GM03348 (cell line): ENCODE measurements at regions not wholly inside any gene's neighbourhood (a gene's known extent, or its start where the extent isn't known, plus 50 kb on each side); places are given as distances from the start of the nearest gene placed in this dataset.

Experiments
- DNase-seq: peaks from one replicate; pipeline ENCODE4 v3.0.0; 2012; ENCODE audit warnings: low spot score

DNA sequence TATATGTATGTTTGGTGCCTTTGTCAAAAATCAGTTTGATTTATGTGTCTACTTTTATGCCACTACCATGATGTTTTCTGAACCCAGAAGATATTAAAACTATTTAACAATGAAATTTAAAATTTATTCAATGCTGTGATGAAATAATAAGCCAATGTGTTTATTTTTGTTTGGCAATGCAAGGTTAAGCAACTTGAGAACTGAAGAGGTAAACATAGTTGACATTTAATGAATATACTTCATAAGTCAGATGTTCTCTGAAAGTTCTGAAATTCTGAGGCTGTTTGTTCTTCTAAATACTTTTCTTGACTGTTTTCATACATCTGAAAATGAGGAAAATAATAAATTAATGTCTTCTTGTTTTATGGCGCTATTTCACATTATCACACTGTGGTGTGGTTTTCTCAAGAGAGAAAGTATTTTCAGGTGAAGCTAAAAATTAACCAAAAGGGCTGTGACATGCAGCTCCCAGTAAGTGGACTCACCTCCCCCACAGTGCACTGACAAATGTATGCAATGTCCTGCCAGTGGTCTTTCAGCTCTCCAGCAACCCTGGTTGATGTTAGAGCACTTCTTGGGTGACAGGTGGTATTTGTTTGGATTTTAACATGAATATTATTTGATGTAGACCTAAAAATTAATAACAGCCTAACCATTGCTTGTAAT lies 863.6 kb upstream of the SALL3 start:
- no peak for DNase-seq

DNA sequence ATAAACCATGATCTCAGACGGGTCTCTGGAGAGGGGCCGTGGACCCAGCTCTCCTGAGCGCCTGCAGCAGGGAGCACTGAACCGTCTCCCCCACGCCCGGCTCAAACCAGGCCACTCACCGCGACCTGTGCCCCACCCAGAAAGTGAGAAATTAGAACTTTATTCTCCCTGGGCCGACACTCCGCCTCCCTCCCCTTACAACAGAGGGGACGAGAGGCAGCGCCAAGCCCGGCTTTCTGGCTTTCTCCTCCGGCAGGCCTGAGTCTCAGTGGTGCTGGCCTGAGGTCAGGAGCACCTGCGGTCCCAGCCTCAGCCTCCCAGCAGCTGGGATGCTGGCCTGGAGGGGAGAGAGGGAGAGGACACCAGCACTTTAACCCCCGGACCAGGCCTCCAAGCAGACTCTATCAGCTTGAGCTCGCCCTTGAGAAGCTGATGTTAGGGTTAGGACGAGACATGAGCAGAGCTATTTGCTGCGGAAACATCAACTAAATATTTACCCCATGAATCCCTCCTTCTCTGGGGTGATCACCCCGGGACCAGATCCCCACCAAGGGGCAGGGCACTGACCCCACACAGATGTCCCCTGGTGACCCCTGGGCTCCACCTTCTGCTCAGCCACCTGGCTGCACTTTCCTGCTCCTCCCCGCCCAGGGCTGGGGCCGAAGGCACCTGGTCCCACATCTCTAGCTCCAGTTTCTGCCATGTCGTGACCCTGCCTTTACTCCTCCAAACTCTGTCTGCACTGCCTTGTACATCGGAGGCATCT lies 856.3 kb upstream of the SALL3 start:
- DNase-seq = no peak

DNA sequence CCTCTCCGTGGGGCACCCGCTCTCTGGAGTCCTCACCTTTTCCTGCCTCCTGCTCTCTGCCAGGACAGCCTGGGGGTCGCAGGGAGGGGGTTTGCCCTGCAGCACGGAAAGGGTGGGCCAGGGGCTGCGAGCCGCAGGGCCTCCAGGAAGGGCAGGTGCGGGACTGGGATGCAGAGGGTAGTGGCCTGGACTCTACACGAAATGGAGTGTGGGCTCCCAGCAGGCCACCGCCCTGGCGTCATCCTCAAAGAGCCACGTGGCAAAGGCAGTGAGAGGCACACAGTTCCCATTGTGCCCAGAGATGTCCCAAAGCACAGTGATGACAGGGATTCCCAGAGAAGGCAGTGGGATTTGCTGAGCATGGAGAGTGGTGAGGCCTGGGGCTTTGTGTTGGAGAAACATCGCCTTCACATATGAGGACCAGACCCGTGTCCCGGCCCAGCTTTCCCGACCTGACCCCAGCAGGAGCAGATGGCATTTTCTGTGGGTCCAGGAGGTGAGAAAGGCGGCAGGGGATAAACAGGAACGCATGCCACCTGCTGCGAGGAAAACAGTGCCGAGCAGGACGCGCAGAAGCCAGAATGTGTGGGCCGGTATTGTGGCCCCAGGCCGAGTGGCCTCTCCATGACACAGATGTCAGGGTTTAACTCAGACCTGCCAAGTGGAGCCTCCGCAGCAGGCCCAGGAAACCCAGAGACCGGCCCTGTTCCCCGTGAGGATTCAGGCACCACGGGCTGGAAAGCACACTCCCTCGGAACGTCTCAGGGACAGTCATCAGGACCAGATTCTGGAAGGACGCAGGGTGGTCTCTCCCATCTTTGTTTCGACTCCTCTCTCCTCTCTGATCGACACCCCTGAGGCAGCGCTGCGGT lies 855.5 kb upstream of the SALL3 start:
- no peak for DNase-seq

DNA sequence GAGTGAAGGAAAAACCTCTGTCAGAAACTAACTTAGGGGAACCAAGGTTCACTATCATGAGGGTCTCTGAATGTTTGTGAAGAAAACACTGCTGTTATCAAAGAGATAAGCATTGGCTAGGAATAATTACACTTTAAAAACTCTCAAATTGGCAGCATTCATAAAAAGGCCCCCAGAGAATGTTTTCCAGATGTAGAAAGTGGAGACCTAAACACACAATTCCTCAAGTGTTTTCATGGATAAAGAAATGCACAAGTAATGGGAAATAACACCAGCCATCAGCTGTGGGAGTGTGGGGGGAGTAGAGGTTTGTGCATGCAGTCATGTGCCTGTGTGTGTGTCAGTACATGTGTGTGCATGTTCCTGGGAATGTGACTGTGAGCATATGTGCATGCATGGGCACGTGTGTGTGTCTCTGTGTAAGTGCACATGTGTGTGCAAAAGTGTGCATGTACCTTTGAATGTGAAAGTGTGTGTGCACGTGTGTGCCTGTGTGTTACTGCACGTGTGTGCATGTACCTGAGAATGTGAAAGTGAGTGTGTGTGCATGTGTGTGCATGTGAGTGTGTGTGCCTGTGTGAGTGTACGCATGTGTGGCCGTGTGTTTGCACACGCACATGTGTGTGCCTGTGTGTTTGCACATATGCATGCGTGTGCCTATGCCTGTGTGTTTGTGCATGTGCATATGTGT lies 854.3 kb upstream of the SALL3 start:
- DNase-seq = no peak

DNA sequence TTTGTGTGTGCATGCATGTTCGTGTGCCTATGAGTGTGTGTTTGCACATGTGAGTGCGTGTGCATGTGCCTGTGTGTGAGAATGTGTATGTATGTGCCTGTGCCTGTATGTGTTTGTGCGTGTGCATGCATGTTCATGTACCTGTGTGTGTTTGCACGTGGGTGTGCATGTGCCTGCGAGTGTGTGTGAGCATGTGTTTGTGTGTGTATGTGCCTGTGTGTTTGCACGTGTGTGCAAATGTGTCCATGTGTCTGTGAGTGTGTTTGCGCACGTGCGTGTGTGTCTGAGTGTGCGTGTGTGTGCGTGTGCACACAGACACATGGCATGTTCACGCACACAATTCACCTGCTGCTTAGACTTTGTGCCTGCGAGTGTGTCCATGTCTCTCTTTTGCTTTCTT lies 853.5 kb upstream of the SALL3 start:
- DNase-seq = no peak

DNA sequence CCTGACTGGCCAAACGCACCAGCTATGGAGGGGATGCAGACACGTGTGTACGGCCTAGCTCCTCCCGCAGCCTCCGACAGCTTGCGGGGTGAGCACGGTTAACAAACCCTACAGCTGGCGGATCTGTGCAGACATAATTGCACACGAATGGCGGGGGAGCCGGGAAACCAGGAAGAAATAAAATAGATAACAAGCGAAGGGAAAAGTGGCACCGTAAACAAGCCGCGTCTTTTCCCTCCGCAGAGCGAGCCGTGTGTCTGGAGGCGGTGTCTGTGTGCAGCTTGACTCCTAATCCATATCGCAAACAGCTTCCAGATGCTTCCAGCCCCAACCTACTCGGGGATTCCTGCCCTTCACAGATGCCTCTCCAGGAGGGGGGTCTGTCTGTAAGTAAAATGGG lies 853.1 kb upstream of the SALL3 start:
- DNase-seq = no peak

DNA sequence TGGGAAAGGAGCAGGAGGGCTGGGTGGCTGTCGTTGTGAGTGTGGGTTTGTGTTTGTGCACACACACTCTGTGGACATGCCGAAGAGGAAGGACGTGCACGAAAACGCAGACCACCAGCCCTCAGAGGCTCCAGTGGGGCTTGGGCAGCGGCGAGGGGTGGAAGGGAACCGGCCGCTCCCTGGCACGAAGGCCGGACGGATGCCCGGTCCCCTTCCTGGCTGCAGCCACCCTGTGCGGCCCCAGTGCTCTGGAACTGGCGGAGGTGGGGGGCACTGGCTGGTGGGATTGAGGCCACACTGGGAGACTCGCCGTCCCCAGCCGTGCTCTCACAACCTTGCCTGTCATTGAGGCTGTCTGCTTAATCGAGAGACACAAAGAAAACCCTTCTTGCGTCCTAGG lies 852.6 kb upstream of the SALL3 start:
- DNase-seq = no peak

DNA sequence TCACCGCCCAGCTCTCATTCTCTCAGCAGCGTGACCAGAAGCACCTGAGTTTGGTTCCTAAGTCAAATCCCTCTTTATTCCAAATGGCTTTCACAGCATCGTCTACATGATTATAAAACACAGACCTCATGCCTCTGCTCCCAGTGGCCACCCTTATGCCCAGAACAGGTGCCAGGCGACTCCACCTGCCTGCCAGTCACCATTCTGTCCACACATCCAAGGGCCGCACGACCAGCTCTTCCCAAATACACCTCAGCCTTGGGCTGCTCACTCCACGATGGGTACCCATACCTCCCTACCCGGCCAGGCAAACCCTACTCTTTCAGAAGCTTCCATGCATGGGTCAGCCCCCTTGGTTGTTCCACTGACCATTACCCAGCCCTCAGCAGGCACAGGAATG lies 851.6 kb upstream of the SALL3 start:
- no peak for DNase-seq

DNA sequence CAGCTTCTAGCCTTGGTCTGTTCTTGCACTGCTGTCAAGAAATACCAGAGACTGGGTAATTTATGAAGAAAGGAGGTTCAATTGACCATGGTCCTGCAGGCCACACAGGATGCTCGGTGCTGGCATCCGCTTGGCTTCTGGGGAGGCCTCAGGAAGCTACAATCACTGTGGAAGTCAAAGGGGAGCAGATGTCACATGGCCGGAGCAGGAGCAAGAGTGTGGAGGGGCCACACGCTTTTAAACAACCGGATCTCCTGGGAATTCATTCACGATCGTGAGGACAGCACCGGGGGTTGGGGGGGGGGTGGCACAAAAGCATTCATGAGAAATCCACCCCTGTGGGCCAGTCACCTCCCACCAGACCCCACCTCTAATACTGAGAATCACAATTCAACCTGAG lies 850.4 kb upstream of the SALL3 start:
- no peak for DNase-seq

DNA sequence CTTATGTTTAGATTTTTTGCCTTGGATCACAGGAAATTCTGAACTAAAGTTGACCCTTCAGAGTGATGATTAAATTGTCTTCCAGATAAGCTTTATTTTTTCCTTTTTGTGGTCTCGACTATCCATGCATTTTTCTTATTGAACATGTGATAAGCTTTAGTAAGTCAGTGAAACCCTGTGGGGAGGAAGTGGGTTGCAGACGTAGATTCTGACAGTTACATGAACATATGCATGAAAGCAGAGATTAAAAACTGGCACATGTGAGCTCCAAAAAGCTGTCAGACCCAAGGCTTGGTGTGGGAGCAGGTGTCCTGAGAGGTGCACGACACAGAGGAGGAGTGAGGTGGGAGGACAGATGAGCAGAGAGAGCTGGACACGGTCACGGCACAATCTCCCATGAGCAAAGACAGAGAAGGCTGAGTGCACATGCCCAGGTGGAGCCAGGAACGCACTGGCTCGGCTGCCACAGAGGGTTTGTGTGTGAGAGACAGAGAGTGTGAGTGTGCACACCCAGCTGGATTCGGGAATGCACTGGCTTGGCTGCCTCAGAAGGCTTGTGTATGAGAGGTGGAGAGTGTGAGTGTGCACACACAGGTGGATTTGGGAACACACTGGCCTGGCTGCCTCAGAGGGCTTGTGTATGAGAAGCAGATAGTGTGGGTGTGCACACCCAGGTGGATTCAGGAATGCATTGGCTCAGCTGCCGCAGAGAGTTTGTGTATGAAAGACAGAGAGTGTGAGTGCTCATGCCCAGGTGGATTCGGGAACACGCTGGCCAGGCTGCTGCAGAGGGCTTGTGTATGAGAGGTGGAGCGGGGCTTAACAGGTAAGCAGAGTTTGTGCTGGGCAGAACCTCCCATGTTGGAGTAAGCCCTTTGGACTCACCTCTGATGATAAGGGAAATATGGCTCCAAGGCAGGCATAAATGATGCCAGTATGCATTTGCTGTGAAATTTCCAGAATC lies 849.1 kb upstream of the SALL3 start:
- no peak for DNase-seq

DNA sequence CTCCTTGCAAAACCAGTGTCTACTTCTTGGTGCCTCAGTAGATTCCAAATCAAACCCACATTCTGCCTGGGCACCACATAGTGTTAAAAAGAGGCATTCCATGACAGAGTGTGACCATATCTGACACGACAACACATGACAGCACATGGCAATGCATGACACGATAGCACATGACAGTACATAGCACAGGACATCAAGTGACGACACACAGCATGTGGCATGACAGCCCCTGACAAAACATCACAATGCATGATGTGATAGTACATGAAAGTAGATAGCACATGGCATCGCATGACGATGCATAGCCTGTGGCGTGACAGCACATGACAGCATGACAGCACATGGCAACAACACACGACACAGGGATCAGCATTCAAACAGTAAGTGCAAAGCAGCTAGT lies 845.9 kb upstream of the SALL3 start:
- DNase-seq = no peak

DNA sequence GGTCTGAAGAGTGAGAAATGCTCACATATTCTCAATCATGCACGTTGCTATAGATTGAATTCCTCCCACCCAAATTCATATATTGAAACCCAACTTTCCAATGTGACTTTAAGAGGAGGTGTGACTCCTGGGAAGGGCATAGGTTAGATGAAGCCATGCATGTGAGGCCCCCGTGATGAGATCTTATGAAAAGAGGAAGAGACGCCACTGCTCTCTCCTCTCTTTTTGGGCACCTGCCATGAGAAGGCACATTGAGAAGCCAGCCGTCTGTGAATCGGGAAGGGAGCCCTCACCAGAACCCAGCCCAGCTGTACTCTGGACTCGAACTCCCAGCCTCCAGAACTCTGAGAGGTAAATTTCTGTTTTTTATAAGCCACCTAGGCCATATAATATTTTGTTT lies 842.6 kb upstream of the SALL3 start:
- DNase-seq = no peak

DNA sequence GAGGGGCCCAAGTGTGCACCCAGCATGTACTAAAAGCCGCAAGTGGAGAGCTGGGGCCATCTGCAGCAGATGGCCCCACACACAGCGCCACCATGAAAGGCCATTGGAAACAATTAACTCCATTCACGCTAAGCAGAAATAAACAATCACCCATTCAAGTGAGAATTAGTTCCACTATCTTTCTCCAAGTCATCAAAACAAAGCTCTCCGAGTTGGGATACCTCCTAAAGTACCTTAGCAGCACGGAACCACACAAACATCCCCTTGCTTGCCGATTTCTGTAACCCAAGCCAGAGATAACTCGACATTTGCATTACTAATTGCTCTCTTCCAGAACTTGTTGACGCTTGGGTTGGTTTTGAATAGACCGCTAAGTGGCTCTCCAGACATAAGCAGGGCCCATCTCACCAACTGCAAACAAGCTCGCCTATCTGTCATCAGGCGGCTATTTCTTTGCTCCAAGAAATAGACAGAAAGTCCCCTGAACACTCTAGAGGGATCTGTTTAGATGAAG lies 840.6 kb upstream of the SALL3 start:
- DNase-seq = no peak

DNA sequence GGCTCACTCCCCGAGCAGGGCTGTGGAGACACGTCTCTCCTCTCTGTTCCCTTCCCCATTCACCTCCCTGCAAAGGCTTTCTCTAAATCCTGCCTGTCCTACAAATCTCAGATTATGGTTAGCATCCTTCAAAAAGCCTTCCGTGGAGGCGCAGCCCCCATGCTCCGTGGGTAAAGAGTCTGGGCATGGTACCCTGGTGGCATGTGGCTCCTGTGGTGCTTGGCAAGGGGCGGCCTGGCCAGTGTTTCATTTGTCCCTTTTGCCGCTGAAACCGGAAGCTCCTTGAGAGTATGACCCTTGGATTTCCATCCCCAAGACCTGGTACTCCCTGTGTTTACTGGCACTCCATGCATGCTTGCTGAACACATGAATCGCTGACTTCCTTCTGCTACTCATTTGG lies 839.3 kb upstream of the SALL3 start:
- no peak for DNase-seq

DNA sequence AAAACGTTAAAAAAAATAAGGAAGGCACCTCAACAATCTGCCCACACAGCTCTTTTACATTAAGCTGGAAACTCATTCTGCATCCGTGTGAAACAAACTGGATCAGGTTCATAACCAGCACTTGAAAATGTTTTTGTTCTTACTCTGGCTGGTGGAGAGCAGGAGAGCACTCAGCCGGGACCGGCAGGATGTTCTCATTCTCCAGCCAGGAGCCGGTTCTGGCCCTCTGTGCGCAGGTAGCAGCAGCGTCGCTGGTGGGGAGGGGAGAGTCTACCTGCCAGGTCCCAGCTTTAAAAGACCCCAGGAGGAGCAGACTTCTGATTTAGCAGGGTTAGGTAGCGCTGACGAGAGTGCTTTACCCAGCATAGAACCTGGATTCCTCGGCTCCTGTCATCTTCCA lies 834.9 kb upstream of the SALL3 start:
- DNase-seq = no peak

DNA sequence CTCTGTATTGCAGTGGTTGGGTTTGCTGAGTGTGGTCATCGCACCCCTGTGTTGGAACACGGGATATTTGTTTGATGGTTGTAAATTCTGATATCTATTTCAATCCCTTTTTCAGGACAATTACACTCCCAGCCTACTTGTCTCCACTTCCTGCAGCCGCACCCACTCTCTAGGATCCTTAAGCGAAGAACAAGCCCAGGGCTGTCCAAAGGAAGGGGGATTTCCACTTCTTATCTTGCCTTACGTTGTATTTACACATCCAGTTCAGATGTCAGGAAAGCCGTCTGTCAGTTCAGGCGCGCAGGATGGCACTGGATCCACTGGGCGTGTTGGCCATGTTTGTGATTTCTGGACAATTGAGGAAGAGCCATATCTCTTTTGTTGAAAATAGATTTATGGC lies 834.5 kb upstream of the SALL3 start:
- no peak for DNase-seq

DNA sequence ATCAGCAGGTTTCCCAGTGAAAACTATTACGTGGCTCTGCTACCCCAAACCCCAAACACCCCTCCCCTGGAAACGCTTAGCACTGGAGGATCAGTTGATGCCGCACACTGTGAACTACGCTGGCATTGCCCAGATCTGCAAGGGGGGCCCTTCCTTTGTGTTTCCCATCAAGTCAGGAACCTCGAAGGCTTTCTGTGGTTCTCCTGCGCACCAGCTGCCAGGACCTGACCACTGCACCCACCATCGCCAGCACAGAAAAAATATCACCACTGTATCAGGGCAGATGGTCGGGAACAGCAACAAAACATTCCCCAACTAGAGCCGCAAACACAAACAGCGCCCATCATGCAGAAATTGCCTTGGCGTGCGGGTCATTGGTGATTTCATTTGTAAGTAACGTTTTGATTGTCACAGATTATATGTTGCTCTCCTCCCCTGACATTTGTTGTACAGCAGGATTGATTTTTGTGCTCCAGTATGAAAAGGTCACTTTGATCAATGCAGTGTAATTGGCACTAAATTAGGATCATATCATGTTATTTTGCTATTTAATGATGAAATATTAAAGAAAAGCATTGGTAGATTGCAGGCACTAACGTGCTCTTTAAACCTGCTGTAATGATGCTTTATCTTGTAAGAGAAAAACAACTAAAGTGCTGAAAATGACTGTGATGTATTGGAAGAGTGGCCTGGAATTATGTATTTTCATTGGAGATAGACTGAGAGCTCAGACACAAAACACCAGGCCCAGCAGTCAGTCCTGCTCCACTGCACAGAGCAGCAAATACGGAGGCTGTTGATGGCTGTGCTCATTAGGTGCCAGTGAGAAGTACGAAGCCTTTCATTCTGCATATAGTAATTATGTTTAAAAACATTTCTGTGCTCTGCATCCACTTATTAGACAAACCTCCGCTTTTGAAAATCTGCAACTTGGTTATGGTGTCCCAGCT lies 833.2 kb upstream of the SALL3 start:
- DNase-seq = no peak

DNA sequence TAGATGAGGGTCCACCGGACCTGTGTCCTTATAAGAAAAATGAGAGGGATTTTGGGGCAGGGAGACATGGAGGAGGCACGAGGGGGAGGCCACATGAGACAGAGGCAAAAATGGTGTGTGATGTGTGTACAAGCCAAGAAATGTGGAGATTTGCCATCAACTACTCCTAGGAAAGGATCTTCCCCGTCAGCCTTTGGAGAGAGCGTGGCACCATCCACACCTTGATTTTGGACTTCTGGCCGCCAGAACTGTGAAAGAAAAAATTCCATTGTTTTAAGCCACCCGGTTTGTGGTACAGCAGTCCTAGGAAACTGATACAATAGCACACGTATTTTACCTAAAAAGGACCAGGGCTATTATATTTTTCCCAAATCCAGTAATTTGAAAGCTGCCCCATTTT lies 829.0 kb upstream of the SALL3 start:
- DNase-seq = no peak

DNA sequence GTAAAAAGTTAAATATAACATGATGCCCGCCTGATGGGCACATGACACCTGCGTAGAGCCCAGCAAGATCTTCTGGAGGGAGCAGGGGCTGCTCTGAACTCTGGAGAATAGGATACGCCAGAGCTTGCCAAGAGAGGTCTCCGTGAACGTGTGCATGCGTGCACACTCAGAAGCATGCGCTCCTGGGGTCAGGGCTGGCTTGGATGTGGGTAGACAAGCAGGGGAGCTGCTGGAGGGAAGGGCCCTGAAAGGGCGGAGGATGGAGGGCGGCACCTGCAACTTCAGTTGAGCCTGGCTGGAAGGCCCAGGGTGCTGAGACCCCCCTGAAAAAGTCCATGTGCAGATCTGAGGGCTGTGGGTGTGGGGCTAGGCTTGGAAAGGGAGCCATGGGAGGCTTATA lies 828.4 kb upstream of the SALL3 start:
- no peak for DNase-seq
